NCI-H2107 treated with DMSO at 0.1 percent for 48 hours (cell line): ENCODE measurements at regions not wholly inside any gene's neighbourhood (a gene's known extent, or its start where the extent isn't known, plus 50 kb on each side); places are given as distances from the start of the nearest gene placed in this dataset.
A peak's percentile ranks its signal among the peaks of the same experiment; 100 is the strongest.

Experiments used
- DNase-seq: peaks from one replicate; lab custom pipeline; 2025; ENCODE audit not compliant: unreplicated experiment; lab: John Stamatoyannopoulos, UW

DNA sequence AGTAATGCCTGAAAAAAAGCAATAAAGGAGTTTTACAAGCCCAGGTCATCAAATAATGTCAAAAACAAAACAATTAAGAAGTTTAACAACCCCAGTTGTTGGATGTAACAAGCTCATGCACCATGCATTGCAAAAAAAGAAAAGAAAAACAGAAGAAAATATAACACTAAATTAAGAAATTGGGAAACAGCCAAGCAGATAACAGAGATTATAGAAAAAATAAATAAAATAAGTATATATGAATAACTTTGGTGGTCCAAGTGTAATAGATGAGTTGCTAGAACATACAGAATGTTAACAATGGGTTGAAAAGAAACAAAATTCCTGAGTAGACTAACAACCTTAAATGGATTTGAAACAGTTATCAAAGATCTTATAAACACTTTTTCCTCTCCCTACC, 573.1 kb upstream of the SOX11 start:
- no peak for DNase-seq

DNA sequence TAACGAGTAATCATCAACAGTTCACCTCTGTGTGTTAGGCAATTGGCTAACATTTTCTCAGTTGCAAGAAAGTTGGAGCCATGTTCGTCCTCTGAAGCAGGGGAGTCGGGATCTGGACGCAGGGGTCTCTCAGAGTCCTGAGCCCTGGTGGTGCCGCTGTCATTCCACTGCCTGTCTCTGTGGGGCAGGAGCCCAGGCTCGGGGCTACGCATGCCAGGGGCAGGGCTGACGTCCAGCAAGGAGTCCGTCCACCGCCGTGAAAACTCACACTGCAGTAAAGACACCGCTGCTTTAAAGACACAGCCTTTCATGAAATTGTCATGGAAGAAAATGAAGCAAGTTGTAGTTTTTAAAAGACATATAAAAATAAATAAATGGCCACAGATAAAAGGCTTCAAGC, 571.1 kb upstream of the SOX11 start:
- no peak for DNase-seq

DNA sequence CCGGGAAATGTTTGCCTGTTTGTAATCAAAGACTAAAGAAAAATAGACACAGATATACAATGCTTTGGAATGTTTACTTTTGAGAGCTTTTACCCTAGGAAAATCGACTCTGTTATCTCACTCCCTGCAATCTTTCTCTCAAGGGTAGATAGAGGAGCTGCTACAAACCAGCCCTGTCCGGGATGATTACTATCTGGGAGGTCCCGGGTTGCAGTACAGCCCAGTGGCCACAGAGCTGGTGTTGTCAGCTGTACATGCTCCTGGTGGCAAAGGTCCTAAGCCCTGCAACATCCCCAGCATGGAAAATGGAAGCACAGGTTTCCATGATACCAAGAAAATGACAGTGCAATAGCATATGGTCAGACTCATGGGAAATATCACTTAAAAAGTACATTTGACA, 570.5 kb upstream of the SOX11 start:
- DNase-seq: no peak

- DNase-seq: peak; percentile 30
Measured at GRCh38 chr2:5123582-5124196, 568.5 kb upstream of the SOX11 start.

GRCh38 chr2:5125017-5125730, 567.0 kb upstream of the SOX11 start:
- peak; percentile 93 for DNase-seq

- DNase-seq: no peak
Measured at GRCh38 chr2:5132281-5132680, 559.9 kb upstream of the SOX11 start.

GRCh38 chr2:5140347-5140746, 551.8 kb upstream of the SOX11 start:
- DNase-seq: no peak

GRCh38 chr2:5144159-5144558, 548.0 kb upstream of the SOX11 start:
- no peak for DNase-seq

DNA sequence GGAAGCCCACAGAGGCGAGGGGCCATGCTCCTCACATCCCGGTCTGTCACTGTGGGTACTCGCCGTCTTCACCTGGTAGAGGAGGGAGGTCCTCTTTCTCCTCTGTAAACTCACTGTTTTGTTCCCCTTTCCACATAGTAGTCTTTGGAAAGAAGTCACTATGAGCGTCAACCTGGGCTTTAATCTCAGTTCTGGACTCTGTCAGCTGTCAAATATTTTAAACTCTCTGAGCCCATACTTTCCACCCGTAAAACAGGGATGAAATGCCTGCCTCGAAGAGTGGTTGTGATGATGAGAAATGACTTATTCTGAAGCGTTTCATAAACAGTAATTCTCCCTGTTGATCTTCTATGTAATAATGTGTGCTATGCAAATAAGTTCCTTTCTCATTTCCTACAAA, 547.1 kb upstream of the SOX11 start:
- no peak for DNase-seq

GRCh38 chr2:5145801-5146200, 546.4 kb upstream of the SOX11 start:
- no peak for DNase-seq

- no peak for DNase-seq
Measured at GRCh38 chr2:5148392-5149085, 543.6 kb upstream of the SOX11 start.

GRCh38 chr2:5150871-5151270, 541.3 kb upstream of the SOX11 start:
- DNase-seq: no peak

- no peak for DNase-seq
Measured at GRCh38 chr2:5164776-5165525, 527.2 kb upstream of the SOX11 start.

DNA sequence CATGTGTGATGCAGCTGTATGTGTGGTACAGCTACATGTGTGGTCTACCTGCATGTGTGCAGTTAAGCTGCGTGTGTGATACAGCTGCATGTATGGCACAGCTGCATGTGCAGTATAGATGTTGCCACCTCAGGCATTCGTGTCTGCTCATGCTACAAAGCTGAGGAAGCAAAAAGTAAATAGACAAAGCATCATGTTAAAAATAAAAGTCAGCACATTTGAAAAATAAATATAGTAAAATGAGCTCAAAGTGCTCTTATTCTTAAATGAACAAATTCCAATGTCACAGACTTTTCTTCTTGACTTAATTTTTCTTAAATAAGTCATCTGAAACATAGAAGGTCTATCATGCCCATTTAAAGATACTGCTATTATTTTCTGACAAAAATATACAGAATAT, 519.3 kb upstream of the SOX11 start:
- no peak for DNase-seq

DNA sequence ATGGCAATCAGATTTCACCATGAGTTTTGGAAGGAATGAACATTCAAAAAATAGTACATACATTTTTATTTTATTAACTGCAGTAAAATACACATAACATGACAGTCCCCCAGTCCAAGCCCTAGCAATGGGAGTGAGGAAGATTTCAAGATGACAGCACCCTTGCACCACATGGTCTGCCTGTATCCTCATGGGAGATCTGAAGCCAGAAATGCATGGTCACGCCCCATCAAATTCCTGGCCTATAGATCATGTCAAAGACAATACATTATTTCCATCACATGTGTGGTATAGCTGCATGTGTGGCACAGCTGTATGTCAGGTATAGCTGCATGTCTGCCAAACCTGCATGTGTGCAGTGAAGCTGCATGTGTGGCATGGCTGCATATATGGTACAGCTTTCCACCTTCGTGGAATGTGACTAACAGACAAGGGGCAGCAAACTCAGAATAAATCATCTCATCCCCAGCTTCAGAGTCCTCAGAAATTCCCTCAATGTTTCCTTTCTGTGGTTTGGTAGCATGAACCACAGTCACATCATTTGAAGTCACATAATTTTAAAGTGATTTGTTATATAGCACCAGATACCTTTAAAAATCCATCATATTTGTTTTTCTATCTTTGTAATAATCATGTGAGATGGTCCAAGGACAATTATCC, 518.2 kb upstream of the SOX11 start:
- no peak for DNase-seq

DNA sequence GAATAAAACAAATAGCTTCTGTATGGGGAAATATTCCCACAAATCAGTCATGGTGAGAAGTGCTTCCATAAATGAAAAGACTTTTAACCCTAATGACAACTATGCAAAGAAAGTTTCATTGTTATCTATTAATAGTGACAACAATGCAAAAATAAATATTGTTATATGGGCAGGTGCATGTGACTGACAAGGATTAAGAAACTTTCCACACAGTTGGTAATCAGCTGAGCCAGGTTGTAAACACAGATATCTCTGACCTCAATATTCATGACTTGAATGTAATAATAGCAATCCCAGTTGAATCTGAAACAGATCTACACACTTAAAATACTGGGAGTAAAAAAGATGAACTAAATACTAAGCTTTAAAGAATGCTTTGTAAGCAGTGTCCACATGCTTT, 517.0 kb upstream of the SOX11 start:
- DNase-seq: no peak

GRCh38 chr2:5176764-5177163, 515.4 kb upstream of the SOX11 start:
- DNase-seq: no peak

- no peak for DNase-seq
Measured at GRCh38 chr2:5183031-5183430, 509.2 kb upstream of the SOX11 start.

GRCh38 chr2:5187283-5187682, 504.9 kb upstream of the SOX11 start:
- DNase-seq: no peak

GRCh38 chr2:5188636-5189035, 503.5 kb upstream of the SOX11 start:
- no peak for DNase-seq

- no peak for DNase-seq
Measured at GRCh38 chr2:5190023-5190422, 502.2 kb upstream of the SOX11 start.
